HG02884 (cell line): ENCODE measurements at regions not wholly inside any gene's neighbourhood (a gene's known extent, or its start where the extent isn't known, plus 50 kb on each side); places are given as distances from the start of the nearest gene placed in this dataset.
"Not testable (repeated sequence)": the region's sequence is repeated elsewhere in the genome, so short reads cannot be mapped to it uniquely, and the experiment has no call there.

Source experiments
- ATAC-seq: cut with Tn5 transposase; IDR thresholded peaks from one replicate; pipeline ENCODE4 v1.9.1; 2021; ENCODE audit warnings: mild to moderate bottlenecking, moderate library complexity; ENCODE audit not compliant: unreplicated experiment

DNA sequence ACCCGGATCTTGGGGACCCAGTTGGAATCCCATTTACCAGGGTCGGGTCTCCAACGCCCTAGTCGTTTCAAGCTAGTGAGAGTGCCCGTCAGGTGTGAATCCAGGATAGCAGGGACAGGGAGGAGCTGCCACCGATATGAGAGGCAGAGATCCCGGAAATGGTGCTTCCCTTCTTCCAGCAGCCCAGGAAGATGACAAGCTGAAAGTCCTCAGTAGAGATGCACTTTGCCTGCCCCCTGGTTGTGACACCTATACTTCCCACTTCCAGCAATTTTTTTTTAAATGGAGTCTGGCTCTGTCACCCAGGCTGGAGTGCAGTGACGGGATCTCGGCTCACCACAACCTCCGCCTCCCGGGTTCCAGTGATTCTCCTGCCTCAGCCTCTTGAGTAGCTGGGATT, 503.0 kb downstream of the NTRK3 start:
- ATAC-seq: no peak

DNA sequence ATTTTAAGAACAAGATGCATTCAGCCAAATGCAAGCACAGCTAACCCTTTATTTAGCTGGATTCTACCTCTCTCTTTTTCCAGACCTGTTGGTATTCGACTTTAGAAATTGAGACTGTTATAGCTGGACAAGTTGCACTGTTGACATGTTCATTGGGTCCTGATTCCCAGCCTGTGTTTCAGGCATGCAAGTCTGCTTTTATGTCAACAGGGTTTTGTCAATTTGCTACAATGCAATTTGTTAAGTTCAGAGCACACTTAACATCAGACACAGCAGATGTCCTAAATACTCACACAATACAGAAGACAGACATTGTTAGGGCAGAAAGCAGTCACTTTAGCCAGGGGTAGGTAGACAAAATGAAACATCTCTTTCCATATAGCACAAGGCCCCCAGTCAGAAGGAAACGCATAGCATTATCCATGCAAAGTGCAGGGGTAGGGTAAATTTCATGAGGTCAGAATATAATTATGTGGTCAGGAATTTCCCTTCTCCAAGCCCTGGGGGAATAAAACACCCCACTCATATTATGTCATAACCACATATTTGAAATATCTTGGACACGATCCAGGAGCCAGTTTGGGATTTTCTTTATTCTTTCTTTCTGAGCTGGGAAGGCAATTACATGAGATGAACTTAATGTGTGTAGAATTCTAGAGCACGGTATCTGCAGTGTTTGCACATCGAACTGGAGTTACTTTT, 504.1 kb downstream of the NTRK3 start:
- ATAC-seq: no peak

DNA sequence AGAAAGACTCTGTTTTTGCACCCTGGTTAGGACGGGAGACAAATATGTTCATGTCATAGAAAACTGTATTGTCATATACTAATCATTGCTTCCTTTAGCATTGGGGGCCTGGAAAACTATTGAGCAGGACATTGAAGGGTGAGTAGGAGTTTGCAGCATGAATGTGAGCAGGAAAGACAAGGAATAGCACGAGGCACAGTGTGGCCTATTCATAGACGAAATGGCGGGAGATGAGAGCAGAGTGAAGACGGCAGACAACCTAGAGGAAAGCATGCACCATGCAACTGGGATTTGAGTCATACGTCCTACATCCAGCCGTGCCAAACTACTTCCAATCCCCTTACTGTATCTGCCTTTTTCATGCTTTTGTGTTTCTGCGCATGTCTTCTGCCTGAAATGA, 508.1 kb downstream of the NTRK3 start:
- no peak for ATAC-seq

DNA sequence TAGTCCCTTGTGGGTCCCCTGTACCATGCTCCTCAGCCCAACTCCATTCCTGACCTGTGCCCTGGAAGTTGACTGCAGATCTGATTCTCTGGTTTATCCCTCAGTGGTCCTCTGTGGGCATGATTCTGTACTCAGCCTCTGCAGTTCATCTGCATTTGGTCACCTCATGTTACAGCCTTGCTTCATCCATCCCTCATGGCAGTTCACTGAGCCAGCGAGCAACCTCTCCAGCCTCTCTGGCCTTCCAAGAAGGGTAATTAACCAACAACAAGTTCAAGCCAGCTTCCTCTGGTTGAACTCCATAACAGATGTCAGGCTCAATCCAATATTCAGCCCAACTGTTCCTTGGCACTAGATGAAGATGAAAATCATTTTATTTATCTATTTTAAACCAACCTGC, 509.5 kb downstream of the NTRK3 start:
- ATAC-seq: no peak

DNA sequence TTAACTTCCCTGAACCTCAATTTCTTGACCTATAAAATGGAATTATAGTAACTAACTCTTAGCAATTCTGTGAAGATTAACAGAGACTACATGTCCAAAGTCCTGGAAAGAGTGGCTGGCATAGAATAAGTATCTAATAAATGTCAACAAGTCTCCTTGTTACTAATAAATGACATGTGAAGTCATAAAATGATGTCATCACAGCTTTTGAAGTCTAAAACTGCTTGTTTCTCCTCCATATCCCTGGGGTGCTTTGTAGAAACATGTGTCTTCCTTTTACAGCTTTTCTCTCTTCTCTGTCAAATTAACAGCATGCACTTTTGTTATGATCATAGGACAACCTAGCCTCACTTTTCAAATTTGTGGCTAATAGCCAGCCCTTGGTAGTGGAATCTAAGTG, 510.2 kb downstream of the NTRK3 start:
- no peak for ATAC-seq

DNA sequence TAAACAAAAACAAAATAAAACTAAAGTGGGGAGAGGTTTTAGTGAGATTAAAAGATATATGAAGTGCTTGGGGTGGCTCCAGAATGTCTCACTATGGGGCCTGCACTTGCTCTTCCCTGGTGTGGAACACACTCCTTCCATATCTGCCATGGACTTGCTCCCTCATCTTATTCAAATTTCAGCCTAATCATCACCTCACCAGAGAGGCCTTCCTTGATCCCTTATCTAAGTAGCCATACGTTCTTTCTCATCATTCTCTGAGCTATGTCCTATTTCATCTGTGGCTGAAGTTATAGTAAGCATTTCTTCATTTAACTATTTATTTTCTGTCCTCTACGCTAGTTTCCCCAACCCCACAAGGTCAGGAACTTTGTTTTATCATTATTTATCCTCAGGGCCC, 511.7 kb downstream of the NTRK3 start:
- no peak for ATAC-seq

DNA sequence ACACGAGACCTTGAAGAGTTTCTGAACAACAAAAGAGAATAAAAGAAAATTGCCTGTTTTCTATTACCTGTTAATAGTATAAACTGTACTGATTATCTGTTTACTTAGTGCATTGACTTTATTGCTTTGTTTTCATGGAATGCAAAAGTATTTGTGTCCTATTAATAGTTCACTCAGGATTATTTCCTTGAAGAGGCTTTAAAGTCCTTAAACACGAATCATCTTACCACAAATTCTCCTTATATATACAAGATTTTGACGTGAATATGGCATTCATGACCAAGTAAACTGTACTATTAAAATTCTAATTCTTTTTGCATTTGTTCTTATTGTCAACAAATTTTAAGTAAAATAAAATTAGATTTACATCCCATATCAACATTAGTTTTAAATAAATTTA, 513.0 kb downstream of the NTRK3 start:
- ATAC-seq: no peak

DNA sequence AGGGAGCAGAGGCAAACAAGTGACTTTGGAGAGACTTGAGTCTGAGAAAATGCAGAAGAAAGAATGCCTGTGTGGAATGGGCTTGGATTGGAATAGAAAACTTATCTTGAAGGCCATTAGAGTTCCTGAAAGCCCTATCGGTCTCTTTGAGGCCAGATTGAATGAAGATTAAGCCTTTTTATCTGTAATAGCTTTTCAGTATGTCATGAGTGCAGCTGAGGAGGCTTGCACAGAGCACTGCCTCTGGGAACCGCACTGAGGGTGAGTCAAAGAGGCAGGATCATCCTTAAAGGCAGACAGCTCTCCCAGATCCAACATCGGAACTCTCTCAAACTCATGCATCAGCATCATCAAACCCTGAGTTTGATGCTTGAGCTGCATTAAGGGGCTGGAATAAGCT, 515.2 kb downstream of the NTRK3 start:
- no peak for ATAC-seq

DNA sequence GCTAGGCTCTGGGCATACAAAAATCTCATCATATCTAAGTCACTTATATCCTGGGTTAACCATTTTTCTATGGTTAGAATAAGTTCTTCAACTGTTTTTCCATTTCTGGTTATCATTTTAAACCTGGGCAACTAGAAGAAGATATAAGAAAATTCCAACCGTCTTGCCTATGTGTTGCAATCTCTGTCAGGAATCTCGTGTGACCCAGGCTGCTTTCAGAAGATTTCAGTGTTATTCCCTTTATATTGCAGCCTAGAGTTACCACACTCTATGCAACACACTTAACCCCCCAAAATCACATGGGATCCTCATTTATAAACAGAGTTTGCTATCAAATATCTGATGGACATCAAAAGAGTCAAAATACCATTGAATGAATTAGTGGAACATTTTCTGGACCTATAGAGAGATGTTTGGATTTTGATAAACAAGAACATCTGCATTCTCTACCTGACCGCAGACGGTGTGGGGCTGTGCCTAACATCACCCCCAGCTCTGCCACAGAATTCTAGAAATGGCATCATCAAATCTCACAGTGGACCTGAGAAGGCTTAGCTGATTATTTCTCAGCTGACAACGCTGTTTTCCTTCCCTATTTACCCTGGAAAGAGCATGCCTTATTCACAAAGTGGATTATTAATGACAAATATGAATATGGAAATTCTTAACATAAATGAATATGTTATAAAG, 515.7 kb downstream of the NTRK3 start:
- ATAC-seq: no peak

DNA sequence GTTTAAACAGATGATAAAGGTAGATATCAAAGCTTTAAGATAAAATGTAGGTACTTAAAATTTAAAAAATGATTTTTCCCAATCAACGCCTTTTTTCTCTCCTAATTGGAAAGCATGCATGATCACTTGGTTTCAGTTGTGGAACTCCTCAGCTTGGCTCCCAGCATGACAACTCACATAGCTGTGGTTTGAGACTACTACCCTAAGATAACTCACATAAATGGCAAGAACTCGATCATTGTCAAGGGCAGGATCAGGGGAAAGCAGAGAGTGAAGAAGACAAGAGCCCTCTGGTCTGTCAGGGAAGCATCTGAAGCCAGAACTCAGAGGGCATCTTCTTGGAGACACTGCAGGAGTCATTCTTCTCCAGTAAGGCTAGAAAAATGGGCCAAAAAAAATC, 516.7 kb downstream of the NTRK3 start:
- ATAC-seq: no peak

DNA sequence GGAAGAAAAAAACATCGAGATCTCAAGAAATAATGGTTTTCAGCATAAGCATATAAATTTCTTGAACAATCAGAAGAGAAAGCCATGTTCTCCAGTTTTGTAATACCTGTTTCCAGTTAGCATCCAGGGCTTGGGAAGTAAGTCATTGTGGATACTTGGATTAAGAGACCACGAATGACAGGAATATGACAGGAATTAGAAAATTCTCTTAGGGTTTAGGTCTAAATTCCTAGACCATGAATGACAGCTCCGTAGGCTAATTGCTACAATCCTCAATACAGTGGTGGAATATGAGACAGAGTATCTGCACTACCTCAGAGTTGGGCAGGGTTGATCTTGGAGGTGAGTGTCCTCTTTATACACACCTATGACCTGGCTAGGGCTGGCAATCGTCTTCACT, 517.5 kb downstream of the NTRK3 start:
- no peak for ATAC-seq

DNA sequence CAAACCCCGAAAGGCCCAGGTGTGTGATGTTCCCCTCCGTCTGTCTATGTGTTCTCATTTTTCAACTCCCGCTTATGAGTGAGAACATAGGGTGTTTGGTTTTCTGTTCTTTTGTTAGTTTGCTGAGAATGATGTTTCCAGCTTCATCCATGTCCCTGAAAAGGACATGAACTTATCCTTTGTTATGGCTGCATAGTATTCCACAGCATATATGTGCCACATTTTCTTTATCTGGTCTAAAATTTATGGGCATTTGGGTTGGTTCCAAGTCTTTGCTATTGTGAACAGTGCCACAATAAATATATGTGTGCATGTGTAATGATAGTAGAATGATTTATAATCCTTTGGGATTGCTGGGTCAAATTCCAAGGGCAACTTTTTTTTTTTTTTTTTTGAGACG, 519.1 kb downstream of the NTRK3 start:
- ATAC-seq: not testable (repeated sequence)

DNA sequence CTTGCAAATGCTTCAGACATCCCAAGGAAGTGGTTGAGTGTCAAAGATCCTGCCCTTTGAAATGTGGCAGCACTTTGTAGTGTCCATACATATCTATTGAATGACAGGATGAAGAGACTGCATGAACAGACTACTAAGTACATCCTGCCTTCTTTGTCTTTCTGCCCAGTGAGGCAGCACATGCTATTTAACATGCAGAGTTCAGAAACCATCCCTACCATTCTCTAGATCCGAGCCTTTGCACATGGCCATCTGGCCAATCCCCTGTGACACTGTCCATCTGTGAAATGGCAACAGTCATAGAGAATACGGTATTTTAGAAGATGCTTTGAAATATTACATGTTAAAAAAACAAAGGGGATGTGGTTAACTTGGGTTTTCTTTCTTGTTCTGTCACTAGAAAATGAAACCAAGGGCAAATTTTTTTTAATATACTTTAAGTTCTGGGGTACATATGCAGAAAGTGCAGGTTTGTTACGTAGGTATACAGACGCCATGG, 519.6 kb downstream of the NTRK3 start:
- no peak for ATAC-seq

DNA sequence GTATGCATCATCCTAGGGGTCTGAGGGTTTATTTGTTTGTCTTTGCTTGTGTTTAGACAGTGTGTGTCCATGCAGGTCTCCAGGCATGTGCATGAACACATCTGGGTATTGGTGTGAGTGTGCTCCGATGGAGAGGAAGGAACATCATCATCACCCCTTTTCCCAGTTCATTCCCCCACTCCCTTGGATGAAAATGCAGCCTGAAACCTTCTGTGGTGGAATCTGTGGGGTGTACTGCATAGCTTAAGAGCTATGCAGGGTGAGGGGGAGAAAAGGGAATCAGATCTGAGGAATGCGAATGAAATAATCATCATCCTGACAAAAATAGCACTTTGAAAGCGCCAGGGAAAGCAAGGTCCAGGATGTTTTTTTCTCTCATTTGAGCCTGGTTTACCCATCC, 520.1 kb downstream of the NTRK3 start:
- no peak for ATAC-seq

DNA sequence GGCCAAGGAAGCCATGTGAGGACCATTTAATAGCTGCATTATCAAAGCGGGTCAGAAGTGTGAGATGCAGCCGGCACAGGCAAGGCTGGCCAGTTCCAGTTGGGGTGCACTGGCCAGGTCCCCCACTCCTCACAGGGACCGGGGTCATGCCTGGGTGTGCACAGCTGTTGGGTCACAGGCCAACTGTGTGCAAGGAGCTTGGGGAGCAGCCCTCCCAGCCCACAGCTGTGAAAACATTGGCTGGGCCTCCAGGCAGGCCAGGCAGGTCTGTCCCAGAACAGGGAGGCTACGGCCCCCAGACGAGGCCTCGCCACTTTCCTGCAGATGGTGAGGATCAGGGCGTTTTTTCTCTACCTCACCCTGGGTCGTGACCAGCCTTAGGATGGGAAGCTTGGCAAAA, 521.0 kb downstream of the NTRK3 start:
- ATAC-seq: no peak

DNA sequence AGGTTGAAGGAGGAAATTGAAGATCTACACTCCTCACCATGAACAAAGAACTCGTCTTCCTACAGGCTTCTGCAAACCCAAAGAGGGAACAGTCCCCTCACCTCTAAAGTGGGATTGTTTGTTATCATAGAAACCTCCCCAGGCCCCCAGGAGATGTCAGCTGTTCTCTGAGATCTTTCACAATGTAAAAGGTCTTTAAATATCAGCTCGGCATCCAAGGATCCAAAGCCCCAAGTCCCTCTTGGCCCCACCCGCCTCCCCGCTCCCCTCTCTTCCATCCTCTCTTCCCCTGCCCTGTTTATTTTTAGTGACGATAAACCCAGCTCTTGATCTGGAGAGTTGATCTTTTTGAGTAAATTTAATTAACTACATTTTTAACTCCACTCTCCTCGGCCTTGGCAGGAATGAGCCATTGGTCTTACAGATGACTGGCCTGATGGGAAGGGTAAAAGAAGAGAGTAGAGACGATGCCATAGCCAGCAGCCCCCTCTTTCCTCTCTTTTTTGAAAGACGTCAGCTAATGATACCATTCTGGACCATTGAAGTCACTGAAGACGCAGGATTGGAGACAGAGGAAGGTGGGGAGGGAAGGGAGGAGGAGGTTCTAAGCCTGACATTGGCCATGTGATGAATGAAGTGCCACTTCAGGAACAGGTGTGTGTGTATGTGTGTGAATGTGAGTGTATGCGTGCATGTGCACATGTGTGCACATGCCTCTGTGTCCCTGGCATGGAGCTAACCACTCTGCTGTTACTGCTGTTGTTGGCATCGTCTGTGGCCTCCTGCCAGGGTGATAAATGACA, 521.8 kb downstream of the NTRK3 start:
- no peak for ATAC-seq

DNA sequence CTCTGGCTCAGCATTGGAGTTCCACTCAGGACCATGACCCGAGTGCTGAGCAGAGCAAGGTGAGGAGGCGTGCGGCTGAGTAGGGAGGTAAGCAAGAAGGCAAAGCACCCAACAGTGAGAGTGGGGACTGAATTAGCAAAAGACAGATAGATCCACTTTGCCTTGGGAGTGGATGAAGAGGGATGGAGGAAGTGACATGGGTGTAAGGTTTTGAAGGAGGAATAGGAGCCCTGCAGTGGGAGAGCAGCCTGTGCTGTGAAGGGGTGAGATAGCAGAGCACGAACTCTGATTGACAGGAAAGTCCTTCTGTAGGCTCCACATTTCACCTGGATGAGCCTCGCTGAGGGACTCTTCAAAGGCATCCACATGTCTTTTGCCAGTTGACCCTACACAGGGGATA, 522.6 kb downstream of the NTRK3 start:
- no peak for ATAC-seq

DNA sequence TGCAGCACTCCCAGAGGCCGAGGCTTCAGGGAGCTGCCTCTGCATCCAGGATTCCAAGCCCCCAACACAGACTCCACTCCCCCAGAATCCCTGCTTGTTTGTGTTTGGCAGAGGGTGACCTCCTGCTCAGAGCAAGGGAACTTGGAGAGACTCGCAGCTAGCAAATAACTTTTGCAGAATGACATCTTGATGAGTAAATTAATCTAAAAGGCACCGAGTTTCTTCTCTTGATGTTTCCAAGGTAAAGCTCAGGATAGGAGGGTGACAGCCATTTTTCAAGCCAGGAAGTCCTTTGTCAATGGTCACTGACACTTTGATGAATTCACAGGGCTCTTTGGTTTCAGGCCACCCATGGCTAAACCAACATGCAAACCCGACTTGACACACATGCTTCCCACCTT, 523.0 kb downstream of the NTRK3 start:
- no peak for ATAC-seq

DNA sequence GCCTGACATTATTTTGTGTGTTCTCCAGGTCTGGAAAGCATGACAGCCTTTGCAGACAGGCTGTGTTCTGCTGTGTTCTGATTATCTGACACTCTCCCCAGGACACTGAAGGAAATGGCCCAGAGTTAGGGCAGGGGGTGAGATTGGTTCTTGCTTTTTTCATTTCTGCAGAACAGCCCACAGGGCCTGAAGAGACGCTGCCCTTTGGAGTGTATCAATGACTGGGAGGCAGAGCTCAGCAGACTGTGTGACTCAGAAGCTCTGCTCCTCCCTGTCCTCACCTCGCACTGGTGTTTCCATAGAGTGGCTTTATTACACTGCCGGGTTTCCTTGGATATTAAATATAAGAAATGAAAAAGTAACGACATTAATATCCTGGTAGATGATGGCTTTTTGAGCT, 523.6 kb downstream of the NTRK3 start:
- no peak for ATAC-seq

DNA sequence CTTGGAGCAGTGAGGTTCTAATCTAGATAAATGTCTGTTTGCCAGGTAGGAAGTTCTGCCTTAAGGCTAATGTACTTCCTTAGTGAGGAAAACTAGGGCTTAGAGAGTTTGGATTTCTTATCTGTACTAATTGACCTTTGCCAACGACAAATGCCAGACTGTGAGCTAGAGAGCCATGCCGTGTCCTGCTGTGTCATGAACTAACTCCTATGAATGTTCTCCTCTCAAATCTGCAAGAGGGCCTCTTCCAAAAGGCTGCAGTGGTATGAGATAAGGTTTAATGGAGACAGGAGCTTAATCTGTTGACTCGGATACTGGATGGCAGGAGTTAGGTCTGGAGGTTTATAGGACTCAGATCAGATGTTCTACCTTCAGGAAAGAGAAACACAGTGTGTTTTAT, 524.9 kb downstream of the NTRK3 start:
- no peak for ATAC-seq

DNA sequence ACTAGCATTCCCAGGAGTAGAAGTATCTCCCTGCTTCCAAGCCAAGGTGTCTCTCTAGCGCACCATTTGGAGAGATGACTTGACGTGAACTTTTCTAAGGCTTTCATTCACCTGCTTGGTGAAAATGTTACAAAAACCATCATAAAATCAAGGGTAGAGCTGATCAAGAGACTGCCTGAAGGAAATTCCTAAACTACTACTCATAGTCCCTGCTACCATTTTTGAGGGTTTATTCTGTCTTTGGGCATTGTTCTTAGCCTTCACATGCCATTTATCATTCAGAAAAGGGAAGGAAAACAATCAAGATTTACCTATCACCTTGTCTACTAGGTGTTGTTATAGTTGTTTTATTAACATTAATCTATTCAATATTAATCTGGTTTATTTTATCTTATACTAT, 525.8 kb downstream of the NTRK3 start:
- no peak for ATAC-seq

DNA sequence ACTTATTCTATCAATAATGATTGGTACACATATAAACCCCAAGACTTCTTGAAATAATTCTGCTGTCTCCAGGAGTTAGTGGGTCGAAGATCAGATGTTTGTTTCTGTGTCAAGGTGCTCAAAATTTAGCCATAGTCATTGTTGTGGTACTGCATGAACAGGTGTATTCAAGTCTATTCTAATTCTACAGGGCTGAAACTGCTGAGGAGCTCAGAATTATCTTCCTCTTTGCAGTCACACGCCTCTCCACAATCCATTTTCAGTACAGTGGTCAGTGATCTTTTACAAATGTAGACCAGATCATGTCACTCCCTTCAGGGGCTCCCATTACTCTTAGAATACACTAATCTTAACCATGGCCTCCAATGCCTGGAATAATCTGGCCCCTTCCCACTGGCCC, 527.5 kb downstream of the NTRK3 start:
- ATAC-seq: no peak
